HCT116 (cell line): ENCODE measurements at regions not wholly inside any gene's neighbourhood (a gene's known extent, or its start where the extent isn't known, plus 50 kb on each side); places are given as distances from the start of the nearest gene placed in this dataset.

ENCODE experiments used
- CTCF ChIP-seq, 3 experiments: fragments of 200-600 bp in 1 of 3; sonication (generic) in 1 of 3; IDR thresholded peaks in 2 of 3; conservative IDR thresholded peaks in 1 of 3; 2 replicates each; pipeline ENCODE4 v1.5.1; 2012 to 2017; ENCODE audit warnings: low read depth in 2 of 3, low read length in 2 of 3, antibody characterized with exemption in 1 of 3, borderline replicate concordance in 1 of 3, control low read depth in 1 of 3, mild to moderate bottlenecking in 1 of 3, mixed read lengths in 1 of 3, mixed run types in 1 of 3, moderate library complexity in 1 of 3; ENCODE audit not compliant: insufficient read depth in 1 of 3
- EZH2phosphoT487 ChIP-seq: fragments of 200-600 bp; IDR thresholded peaks from 2 replicates; pipeline ENCODE4 v1.6.1; 2018; ENCODE audit warnings: antibody characterized with exemption, borderline replicate concordance
- FOSL1 ChIP-seq: IDR thresholded peaks from 2 replicates; pipeline ENCODE4 v1.6.1; 2012; ENCODE audit warnings: low read depth
- POLR2A ChIP-seq: IDR thresholded peaks from 2 replicates; pipeline ENCODE4 v1.7.0; 2011; ENCODE audit warnings: borderline replicate concordance; ENCODE audit not compliant: insufficient read depth, insufficient read length; ENCODE audit errors: extremely low read depth
- RAD21 ChIP-seq: IDR thresholded peaks from 2 replicates; pipeline ENCODE4 v1.6.1; 2012; ENCODE audit warnings: low read depth, mild to moderate bottlenecking
- YY1 ChIP-seq: IDR thresholded peaks from 2 replicates; pipeline ENCODE4 v1.6.1; 2011; ENCODE audit warnings: low read length, low read depth, moderate library complexity, mild to moderate bottlenecking; ENCODE audit not compliant: insufficient replicate concordance; ENCODE audit errors: extremely low read depth

GRCh38 chr10:58457761-58458616, 54.7 kb upstream of the BICC1 start:
- TF ChIP-seq EZH2phosphoT487 (no peak), YY1 (no peak), FOSL1 (no peak), POLR2A (no peak), CTCF (IDR thresholded peaks at IDR 0.05 in 2 of 3, conservative IDR thresholded peaks at IDR 0.05 in 1 of 3; ENCODE audit: borderline replicate concordance in 1 of 3, insufficient read depth in 1 of 3, low read depth in 2 of 3, low read length in 2 of 3) (no peak), RAD21 (no peak)
